GM18520 (cell line): ENCODE measurements at regions not wholly inside any gene's neighbourhood (a gene's known extent, or its start where the extent isn't known, plus 50 kb on each side); places are given as distances from the start of the nearest gene placed in this dataset.

Source experiments
- ATAC-seq: cut with Tn5 transposase; IDR thresholded peaks from one replicate; pipeline ENCODE4 v1.9.1; 2021; ENCODE audit not compliant: unreplicated experiment

DNA sequence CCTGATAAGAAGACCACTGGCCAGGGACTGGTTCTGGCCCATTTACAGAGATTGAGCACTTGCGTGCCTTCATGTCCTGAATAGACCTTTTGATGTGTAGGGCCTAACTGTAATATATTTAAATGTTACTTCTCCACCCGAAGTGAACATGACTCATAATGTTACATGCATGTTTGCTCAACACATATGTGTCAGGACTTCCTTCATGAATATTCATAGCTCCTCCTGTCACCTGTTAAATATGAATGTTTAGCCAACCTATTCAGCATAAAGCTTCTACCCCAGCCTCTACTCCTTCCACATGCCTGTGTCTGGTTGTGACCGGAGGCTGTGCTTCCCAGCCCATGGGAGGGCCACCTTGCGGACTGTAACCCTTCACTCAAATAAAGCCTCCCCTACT, 457.5 kb downstream of the IRX1 start:
- ATAC-seq = no peak

DNA sequence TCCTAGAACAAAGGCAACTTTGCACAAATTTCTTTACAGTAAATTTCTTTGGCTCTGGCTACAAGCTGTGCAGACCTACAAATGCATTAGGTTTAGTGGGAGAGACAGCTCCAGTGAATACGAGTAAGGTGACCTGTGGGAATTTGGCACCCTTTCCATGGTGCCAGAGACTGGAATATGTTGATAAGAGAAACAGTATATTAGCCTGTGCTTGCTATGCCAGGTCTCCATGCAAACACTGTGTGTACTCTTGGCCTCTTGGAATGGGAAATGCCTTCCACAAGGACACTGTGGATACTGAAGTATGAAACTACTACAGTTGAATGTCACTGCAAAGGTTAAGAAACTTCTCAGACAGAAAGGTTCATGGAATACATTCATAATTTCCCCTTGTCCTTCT, 458.5 kb downstream of the IRX1 start:
- ATAC-seq = no peak

DNA sequence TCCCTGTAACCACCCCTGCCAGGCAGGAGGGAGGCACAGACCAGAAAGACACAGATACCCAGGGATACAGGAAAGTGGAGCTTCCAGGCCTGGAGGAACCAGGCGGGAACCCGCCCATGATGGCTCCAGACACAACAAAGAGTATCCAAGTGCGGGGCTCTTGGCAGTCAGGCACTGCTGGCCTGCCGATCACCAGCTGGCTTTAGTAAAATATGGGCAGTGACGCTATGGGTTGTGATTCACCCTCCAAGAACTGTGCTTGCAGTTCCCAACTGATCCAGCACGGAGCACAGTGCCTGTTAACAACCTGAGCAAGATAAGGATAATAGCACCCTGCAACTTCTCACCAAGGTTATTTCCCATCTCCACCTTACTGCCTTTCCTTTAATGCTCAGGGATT, 463.3 kb downstream of the IRX1 start:
- ATAC-seq = no peak

DNA sequence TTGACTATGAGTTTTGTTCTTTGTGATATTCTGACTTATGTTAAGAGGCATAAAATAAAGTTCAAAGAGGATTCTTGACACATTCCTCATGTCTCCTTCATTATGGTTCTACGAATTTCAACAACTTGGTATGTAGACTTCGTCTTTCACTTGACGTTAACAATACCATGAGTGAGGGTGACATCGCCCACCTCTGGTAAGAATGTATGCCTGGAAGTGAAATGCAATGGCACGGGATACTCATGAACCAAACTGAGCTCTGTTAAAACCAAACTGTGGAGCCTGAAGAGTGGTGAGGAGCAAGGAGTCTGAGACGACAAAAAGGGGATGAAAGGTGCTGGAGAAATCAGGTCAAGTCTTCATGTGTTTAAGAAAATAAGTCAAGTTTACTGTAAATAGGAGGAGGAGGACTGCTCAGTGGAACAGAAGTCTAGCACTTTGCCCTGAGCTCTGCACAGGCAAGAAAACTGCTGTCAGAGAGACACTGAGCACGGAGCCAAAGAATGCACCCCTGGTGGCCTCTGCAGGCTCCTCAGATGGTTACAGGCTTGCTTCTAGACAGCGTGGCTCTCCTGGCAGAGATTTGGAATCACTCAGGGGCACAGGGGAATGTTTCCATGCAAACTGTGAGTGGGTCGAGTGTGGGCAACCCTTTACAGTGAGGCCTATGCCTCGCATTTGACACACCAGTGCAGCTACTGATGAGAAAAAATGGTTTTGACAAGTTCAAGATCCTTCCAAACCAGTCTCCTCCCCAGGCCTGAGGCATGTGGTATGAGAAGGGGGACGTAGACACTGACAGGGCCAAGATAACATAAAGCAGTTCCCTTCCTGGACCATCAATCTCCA, 470.1 kb downstream of the IRX1 start:
- no peak for ATAC-seq

DNA sequence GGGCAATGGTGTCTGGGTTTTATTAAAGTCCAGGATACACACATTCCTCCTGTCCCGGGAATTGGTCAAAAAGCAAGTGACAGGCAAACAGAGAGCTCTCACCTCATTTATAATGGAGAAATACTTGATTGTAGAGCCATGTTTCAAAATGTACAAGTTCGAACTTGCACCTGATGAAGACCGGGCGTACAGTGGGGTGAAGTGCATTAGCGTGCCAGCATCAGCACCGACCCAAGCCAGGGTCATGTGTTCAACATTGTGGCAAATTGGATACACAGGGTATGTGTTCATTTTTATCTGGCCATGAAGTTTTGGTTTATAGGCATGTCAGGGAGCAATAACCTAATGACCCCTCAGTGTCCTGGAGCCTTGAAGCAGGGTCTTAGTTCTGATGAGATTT, 472.5 kb downstream of the IRX1 start:
- no peak for ATAC-seq

DNA sequence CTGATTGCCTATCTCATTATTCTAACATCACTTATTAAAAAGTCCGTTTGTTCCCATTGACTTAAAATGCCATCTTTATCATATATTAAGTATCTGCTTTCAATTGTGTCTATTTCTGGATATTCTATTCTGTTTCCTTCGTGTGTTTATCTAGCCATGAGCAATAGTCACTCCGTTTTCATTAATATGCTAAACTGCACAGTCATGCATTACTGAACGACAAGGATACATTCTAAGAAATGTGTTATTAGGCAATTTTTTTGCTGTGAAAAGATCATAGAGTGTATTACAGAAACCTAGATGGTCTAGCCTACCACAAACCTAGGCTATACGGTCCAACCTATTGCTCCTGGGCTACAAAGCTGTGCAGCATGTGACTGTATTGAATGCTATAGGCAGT, 482.9 kb downstream of the IRX1 start:
- no peak for ATAC-seq

DNA sequence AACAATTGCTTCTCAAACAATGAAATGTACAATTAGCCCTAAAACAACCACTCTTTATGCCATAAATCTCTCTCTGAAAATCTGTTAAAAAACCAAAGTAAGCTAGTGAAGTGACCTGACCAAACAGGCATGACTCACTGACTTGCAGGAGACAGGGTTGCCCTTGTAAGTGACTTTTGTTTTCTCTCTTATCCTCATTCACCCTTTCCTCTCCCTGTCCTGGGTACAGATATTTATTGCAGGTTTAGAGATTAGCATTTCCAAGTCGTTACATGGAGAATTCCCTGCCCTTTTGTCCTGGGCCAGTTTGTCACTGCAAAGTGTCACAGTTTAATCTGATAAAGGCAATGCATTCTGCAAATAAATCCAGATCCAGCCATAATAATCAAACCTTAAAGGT, 484.2 kb downstream of the IRX1 start:
- no peak for ATAC-seq

DNA sequence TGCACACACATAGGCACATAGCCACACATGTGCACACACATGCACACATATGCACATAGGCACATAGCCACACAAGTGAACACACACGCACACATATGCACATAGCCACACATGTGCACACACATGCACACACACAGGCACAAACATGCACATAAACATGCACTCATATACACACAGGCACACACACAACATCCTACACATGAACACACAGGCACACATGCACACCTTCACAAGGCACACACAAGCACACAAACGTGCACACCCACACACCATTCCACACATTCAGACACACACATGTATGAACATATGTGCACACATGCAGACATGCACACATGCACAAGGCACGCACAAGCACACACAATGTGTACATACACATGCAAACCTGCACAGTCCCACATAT, 484.7 kb downstream of the IRX1 start:
- no peak for ATAC-seq

DNA sequence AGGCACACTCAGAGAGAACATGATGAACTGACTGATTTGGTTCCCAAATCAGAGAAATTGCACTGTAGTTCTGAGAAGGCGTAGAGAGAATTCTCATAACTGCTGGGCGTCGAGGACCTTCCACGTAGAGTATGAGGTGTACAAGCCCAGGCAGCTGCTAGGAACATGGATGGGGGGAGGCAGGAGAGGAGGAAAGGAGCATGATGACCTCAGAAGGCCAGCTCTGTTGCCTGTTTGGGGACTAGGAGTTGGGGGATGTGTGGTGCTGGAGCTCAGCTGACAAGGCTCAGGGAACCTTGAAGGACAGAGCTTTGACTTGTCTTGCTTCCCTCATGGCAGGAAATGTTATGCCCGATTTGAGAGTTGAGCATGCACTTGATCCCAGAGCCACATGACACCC, 485.4 kb downstream of the IRX1 start:
- ATAC-seq = no peak

DNA sequence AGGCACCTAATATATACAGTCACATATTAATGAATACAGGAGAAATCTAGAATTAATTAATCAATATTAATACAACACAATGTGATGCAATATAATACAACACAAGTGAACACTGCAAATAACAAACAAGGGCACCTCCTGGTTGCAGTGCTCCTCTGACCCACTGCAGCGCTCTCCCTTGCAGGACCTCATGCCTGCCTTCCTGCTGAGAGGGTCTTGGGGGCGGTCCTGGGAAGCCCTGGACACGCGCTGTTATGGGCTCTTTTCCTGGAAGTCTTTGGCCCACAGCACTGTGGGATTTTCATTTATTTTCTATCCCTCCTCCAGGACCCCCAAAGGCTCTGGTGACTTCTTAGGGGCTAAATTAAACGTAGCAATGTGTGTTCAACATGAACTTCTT, 485.8 kb downstream of the IRX1 start:
- no peak for ATAC-seq

DNA sequence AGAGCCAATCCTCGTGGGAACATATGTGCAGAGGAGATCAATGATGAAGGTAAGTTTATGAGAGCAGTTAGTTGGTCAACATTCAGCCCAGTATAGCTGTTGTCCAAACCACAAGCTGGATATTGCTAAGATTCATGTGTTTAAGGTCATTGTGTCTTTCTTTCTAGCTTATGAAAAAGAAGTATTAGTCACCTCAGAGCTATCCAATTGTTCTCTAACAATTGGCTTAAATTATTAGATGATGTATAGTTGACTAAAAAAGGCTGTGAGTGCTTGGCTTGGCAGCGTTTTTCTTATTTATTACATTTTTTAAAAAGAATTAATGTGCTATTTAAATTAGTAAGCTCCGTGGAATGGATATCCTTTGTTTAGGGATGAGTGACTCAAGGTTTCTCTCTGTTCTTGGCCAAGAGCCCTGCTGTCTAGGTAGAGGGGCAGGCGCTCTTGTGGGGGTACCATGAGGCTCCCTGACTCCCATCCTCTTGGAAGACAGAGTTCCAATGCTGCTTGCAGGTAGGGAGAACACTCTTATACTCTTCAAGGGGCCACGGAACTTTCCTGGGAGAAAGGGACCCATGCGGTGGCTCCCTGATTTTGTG, 487.4 kb downstream of the IRX1 start:
- no peak for ATAC-seq

DNA sequence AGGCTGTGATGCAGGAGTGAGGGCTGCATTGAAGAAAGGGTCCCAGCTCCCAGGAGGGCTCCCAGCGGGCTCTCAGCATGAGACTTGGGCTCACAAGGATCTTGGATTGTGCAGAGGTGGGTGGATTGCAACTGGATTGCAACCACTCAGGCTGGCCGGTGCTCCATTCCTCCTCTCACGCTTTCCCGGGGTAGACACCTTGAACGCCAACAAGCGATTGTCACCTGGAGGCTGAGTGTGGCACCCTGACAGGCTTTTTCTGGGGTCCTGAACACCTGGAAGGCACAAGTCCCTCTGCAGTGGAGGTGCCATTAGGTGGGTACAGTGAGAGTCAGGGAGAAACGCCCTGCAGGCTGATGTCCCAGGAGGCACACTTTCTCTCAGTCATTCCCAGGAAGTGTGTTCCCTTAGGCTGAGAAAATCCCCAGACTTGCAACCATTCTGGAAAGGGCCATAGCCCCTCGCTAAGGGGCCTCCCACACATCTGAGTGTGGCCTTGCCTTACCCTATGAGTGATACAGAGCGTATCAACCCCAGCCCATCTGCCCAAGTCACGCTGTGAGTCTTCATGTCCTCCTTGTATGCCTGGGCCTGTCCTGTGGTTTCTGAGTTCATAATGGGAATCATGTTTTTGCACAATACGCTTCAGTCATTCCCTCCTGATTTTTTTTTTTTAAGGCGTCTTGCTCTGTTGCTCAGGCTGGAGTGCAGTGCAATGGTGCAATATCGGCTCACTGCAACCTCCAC, 488.1 kb downstream of the IRX1 start:
- ATAC-seq = no peak

DNA sequence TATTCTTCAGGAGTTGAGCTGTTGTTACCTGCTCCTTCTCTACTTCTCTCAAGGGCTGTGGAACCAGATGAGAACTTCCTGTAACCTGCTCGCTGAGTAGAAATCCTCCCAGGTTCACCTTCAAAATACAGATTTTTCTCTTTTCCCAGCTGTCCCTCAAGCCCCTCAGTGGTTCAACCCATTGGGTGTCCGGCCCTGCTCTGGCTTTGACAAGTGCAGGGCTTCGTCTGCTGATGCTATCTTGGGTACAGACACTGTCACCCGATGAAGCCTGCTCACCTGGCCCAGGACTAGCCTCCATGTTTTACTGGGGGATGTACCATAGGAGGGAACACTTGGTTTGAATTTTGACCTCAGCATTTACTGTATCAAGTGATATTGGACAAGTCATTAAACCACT, 490.4 kb downstream of the IRX1 start:
- no peak for ATAC-seq

DNA sequence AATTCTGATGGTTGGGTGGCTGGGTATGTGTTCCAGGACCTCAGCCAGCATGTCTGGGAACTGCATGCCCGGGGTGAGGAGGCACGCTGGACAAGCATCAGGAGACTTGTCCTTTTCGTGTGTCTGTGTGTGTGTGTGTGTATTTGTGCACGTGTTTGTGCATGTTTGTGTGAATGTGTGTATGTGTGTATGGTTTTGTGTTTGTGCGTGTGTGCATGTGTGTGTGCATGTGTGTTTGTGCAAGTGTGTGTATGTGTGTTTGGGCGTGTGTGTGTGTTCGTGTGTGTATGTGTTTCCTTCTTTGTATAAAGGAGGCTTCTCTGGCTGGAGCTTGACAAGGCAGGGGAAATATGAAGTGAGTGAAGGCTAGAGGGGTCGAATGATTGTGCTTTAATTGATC, 491.5 kb downstream of the IRX1 start:
- no peak for ATAC-seq

DNA sequence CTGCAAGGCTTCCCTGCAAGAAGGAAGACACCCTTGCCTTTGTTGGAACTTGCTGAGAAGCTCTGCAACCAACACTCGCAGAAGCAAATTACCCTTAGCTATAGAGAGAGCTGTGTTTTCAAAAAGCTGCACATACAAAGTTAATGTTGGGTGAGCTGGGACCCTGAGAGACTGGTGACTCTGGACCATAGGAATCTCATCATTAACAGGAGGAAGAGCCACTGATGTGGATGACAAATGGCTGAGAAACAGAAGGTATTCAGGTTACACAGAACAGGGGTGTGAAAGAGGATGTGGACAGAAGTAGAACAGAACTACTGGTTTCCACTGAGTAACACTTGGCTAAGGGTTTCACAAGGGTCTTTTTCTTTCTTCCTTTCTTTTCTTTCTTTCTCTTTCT, 493.5 kb downstream of the IRX1 start:
- no peak for ATAC-seq

DNA sequence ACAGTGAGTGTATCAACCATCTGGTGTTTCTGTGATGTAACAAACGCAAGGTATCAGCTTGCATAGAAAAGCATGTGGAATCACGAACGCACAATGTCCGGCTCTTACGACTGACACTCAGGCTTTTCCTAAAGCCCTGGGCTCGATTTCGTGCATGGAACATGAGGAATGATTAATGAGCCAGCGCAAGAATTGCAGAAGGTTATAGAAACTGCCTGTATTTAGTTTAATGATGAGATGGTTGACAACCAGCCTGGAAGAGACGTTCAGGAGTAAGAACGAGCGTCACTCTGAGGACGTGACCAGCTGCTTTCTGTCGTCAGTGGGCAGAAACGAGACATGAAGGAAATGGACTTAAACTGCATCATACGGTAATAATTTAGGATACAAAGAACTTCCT, 497.6 kb downstream of the IRX1 start:
- ATAC-seq = no peak

DNA sequence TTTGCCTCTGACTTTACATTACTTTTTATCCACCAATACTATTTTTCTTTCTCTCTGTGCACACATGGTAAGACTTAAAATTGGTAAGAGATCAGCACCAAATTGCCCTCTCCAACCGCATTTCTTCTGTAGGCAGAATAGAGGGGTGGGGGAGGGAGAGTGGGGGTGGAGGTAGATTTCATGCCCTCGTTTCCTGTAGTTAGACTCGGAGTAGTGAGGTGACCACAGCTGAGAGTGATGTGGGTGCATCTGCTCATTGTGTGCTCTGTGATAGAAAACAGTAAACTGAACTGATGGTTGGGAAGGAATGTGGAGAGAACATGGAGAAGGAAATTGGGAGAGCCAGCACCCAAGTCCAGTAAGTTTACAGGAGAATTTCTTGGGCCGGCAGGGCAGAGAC, 498.3 kb downstream of the IRX1 start:
- ATAC-seq = no peak

DNA sequence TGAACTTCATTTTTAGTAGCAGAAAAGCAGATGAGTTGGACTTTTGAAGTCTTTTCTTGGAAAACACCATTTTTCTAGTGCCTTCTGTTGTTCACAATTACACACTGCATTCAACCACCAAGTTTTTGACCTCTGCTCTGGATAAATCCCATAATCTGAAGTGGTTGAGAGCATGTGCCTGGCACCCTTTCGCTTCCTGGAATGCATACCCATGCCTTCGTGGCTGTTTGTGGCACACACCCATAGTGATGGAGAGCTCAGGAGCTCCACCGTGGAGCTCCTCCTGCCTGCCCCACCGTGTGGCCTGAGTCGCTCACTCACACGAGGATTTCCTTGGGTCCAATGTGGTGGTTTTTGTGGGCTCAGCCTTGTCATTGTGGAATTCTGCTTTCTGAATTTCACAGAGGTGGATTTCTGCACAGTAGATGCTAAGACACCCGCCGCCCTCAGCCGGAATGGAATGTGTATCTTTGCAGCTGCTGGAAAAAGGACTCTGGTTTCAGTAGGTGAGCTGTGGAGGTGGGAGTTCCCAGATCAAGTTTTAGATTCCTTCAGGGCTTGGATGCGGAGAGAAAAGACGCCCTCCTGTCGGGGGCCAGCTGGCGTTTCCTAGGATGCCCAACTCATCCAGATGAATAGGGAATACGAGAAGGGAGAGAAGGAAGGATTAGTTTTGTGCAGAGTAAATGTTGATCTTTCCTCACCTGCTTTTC, 500.4 kb downstream of the IRX1 start:
- ATAC-seq = no peak

DNA sequence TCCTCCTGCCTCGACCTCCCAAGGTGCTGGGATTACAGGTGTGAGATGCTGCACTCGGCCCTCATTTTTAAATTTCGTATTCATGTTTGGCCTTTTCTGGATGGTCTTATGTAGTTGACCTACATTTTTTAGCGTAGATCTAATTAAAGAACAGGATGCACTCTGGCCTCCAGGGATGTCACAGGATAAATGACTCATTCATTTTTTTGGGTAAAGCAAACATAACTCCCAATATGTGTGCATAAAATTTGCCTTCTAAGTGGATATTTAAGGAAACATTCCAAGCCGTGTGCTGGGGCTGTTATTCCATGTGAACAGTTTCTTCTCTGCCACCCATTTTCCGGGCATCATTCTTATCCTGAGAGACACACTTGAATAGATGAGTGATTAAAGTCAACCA, 501.6 kb downstream of the IRX1 start:
- ATAC-seq = no peak

DNA sequence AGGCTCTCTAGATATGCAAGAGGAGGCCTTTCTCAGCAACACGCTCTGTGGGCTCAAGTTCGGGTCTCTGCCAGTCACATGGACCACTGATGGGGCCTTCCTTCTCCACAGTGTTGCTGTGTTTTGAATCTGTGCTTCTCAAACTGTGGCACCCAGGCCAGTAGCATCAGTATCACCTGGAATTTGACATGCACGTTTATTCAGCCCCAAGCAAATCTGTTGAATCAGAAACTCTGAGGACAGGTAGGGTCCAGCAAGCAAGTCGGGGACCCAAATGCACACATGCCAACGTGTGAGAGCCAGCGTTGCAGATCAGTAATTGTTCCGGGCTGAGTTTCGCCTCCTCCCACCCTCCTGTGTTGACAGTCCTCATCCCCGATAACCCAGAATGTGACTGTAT, 502.6 kb downstream of the IRX1 start:
- no peak for ATAC-seq

DNA sequence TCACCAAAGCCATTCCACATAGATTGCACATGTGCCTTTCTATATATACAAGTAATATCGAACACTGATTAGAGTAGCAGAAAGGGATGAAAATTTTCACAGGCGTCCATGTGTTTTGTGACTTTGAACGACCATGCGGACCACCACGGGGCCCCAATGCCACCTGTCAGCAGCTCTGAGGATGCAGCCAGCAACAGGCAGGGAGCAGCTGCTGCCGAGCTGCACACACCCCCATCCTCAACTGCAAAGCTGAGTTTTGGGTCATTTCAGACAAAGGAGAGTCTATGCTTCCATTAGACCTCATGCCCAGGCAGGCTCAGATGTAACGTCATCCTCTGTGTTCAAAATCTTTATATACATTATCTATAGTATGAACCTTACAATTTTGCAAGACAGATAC, 503.8 kb downstream of the IRX1 start:
- ATAC-seq = no peak

DNA sequence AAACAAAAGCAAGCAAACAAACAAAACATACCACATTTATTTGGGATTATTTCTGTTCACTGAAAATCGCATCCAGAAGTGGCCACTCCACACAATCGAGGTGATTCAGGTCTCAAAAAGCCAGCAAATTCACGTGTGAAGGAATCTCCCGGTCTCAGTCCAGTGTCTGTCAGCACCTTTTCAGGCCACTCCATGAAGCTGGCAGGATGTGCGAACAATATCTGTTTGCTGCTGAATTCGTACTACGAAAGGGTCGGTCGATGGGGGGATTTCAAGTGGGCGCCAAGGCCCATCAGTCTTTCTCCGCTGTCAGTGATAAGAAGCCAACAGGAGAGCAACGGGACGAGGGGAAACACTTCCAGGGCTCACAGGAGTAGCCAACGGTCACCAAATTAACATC, 505.1 kb downstream of the IRX1 start:
- no peak for ATAC-seq
